SKM-1 treated with dmso at 0.1 percent for 144 hours (cell line): ENCODE measurements at regions not wholly inside any gene's neighbourhood (a gene's known extent, or its start where the extent isn't known, plus 50 kb on each side); places are given as distances from the start of the nearest gene placed in this dataset.

Experiments
- DNase-seq: peaks from one replicate; lab custom pipeline; 2025; ENCODE audit not compliant: unreplicated experiment; lab: John Stamatoyannopoulos, UW

DNA sequence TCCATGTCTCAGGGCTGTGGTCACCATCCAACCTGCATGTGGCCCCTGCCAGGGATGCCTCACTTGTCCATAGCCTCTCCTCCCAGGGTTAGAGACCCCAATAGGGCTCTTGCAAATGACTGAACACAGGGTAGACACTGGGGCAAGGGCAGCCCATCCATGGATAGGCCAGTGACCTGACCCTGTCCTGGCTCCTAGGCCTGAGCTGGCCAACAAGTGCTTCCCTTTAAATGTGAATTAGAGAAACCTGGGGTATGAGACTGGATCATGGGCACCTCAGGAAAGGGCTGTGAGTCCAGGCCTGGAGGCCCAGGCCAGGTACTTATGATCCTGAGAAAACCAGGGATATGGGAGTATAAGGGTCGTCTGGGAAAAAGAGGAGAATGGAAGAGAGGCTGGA is 64.5 kb downstream of the COPS8 start:
- no peak for DNase-seq

- no peak for DNase-seq
These were observed 65.2 kb downstream of the COPS8 start for GRCh38 chr2:237150831-237151375.

GRCh38 chr2:237152361-237152760 is 66.7 kb downstream of the COPS8 start:
- no peak for DNase-seq

- DNase-seq = no peak
These were observed 67.5 kb downstream of the COPS8 start for GRCh38 chr2:237153181-237153580.

GRCh38 chr2:237154082-237154638 is 68.5 kb downstream of the COPS8 start:
- peak; percentile 32 for DNase-seq

- no peak for DNase-seq
These were observed 69.5 kb downstream of the COPS8 start for GRCh38 chr2:237154884-237155851.

- DNase-seq = no peak
These were observed 70.6 kb downstream of the COPS8 start for GRCh38 chr2:237156031-237156856.

DNA sequence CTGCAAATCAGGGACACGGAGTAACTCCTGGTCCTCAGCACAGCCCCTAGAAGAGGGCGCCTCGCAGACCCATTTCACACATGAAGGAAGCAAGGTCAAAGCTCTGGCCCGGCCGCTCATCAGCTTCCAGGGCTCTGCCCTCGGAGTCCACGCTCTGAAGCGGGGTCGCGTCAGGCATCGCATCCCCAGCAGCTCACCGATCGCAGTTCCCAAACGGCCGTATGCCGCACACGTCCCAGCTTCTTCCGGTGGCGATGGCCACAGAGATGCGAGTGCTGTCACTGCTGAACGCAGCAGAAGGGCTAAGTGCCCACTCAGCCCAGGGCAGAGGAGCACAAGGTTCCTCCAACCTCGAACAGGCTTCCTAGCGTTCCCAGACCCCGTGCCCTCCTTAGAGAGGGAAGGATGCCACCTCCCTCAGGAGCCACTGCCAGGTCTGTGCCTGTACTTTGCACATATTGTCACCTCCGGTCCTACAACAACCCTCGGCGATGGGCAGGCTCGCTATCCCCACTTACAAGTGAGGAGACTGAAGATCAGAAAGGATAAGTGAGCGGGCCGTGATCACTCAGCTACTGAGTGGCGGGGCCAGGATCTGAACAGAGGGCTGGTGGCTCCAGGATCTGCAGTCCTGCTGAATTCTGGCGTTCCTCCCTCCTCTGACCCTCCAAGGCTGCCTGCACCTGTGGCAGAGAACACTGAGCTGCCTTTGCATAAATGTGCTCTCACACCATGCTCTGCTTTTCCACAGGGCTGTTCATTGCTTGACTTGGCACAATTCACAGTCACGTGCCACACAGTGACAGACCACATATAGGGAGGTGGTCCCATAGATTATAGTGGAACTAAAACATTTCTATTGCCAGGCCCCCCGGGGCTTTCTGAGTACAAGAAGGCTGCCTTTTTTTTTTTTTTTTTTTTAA is 71.4 kb downstream of the COPS8 start:
- DNase-seq = no peak

GRCh38 chr2:237157780-237158102 is 72.1 kb downstream of the COPS8 start:
- DNase-seq = no peak

DNA sequence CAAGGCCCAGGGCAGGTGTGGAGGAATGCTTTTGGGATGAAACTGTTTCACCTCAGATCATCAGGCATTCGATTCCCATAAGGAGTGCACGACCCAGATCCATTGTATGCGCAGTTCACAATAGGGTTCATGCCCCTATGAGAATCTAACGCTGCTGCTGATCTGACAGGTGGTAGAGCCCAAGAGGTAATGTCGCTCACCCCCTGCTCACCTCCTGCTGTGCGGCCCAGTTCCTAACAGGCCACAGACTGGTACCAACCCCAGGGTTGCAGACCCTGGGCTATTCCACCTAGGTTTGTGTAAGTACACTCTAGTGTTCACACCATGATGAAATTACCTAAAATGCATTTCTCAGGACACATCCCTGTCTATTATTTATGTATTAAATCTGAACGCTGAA is 72.5 kb downstream of the COPS8 start:
- no peak for DNase-seq

DNA sequence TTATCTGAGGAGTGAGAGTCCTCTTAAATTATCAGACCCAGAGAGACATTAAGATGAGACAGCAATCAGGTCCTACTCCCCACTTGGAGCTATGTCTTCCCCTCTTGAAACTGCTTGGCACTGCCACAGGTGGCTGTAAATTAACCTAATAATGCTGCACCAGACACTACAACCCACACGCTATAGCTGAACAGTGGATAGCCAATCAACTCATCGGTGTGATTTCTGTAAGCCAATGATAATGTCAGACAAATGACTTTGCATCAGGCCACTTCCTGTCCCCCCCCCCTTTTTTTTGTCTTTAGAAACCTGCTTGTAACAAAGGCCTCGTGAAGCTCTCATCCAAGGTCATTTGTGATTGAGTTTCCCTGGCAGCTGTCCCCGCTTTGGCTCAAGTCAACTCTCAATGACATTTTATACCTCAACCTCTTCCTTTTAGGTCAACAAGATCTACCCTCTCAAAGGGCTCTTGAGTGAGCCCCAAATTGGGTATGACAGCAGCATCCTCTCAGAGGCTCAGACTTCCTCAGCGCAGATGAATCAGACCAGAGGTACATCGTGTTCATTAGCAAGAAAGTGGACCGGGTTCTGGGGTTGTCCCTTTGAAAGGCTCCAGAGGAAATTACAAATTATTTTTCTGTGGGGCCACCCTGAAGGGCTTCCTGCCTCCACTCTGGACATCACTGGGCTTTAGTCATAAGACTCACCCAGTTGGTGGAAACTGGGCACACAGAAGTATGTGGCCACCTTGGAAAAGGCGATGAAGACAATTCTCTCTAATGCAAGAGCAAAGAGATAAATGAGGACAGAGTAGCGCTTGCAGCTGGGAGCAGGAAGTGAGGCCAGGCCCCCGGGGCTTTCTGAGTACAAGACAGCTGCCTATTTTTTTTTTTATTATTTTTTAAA is 73.6 kb downstream of the COPS8 start:
- DNase-seq = no peak

DNA sequence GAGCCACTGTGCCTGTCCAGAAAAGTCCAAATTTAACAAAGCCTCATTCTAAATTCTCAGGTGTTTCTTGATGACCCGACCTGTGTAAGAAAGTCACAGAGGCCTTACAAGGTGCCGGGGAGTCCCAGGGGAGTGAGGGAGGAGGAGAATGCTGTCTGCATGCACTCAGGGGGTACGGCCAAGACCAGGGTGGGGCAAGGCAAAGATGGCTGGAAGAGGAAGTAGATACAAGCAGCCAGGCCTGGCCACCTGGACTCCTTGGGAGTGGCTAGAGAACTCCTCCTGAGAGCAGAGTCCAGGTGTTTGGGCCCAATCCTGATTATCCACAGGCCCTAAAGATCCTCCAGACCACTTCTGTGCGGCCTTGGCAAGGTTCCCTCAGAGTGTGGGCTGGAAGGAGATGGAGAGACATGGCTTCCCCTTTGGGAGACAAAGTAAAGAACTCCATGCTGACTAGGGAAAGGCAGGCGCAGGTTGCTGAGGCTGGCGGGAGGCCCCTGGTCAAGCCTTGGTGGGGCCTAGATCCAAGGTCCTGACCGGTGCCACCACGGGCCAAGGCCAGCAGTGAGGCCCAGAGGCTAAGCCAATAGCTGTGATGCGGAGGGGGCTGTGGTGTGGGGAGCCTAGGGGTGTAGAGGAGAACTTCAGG is 74.7 kb downstream of the COPS8 start:
- DNase-seq = no peak

GRCh38 chr2:237161189-237161588 is 75.5 kb downstream of the COPS8 start:
- no peak for DNase-seq

DNA sequence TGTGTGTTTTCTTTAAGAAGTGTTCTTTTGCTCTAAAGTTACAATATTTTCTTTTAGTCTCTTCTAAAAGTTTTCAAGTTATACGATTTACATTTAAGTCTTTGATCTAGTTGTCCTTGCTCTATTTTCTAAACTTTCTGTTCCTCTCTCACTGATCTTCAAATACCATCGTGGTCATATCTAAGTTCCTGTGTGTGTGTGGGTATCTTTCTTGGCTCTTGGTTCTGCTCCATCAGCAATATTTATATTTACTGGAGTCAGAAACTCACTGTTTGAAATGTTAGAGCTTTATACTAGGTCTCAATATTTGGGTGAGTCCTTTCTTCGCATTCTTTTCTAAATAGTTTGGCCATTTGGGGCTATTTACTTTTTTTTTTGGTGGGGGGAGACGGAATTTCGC is 77.3 kb downstream of the COPS8 start:
- DNase-seq = no peak

- DNase-seq = no peak
These were observed 78.9 kb downstream of the COPS8 start for GRCh38 chr2:237164474-237165042.

DNA sequence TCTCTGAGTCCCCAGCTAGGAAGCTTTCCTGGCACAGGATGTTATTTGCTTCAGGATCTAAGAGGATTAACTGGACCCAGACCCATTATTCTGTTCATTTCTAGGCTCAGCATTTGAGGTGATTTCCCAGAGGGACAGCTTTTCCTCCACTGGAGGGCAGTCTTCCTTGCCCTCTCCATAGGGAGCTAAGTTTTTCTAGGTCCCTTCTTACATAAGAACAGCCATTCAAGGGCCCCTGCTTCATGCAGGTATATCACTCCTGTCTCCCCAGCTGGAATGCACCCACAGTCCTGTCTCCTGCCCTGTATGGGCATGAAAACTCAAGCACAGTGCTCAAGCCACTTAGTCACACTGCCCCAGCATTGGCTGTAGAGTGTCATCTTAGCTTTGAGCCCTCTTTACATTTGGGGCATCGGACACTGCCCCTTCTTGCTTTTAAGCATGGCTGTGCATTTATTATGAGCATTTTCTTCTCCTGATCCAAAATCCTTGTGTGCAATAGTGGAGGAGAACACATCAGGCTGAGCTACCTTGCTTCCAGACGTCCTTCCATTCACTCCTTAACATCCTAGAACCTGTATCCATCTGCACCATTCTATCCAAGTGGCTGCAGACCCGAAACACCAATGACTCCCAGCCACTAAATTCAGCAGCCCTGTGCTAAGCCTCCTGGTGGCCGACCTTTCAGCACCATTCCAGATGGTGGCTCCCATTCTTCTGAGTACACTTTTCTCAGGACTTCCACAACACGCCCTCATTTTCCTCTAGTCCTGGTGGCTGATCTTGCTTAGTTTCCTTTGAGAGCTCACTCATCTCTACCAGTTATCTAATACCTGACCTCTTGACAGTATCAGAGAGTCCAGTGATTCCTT is 80.0 kb downstream of the COPS8 start:
- DNase-seq = peak; percentile 12

- DNase-seq = no peak
These were observed 81.3 kb downstream of the COPS8 start for GRCh38 chr2:237167038-237167437.

- DNase-seq = no peak
These were observed 82.2 kb downstream of the COPS8 start for GRCh38 chr2:237167934-237168333.
